ENCODE measurements at regions not wholly inside any gene's neighbourhood (a gene's known extent, or its start where the extent isn't known, plus 50 kb on each side); places are given as distances from the start of the nearest gene placed in this dataset.

GRCh38 chr20:52748285-52748932 is 223.7 kb upstream of the TSHZ2 start:
- H3K9me3 ChIP-seq: no peaks in the 10 kb centered on the region
- peaks cover 0 to 7% (median 0%) of the 10 kb centered on the region in 4 donors for H3K4me1 ChIP-seq
- no peak overlapping the region for H3K4me3 ChIP-seq
- WGBS, 2 donors: 54 to 69% methylated on average over 12 of the region's 12 CpGs
- TF ChIP-seq EP300 (IDR thresholded peaks at IDR 0.05) (peak in 1 of 2 donors; percentile 29), CTCF (IDR thresholded peaks at IDR 0.05) (no peak)
- DNase-seq (ENCODE audit: low spot score in 2 of 2): no peak
- H3K36me3 ChIP-seq: no peaks in the 10 kb centered on the region
- H3K27me3 ChIP-seq: no peaks in the 10 kb centered on the region
- H3K27ac ChIP-seq: peak overlapping the region in 1 of 4 donors; percentile 59

DNA sequence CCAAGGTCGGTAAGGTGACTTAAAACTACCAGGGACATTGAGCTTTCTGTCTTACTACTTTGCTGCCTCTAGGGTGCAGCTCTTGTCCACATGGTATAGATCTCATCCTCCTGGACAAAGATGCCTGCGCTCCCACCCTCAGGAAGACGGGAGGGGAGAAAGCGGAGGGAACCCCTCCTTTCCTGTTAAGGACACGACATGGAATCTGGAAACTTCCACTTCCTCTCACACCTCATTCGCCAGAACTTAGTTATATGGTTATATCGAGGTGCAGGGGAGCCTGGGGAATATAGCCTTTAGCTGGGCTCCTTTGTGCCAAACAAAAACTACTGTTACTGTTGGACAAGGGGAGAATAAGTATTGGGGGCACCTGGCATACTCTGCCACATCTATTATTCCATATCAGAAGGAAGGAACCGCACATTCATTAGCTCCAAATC is 224.3 kb upstream of the TSHZ2 start:
- WGBS, 2 donors: 59 to 68% methylated on average over 8 of the region's 8 CpGs
- no peaks in the 10 kb centered on the region for H3K9me3 ChIP-seq
- H3K27ac ChIP-seq: peak overlapping the region in 1 of 4 donors; percentile 59

DNA sequence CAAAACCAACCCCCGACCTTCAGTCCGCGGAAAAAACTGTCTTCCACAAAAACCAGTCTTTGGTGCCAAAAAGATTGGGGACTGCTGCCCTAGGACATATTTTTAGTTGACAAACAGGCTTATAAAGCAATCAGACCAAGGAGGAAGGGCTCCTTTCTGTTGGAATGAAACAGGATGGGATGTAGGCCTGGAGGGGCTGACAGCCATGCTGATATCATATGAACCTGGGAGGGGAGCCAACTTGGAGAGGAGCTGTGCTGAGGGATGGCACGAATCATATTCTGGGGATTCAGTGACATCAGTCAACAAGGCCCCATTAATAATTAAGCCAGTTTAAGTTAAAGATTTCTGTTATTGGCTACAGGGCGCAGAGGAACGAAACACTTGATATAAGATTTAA is 225.4 kb upstream of the TSHZ2 start:
- DNase-seq (ENCODE audit: low spot score in 2 of 2): no peak
- TF ChIP-seq CTCF (IDR thresholded peaks at IDR 0.05): no peak
- no peak for TF ChIP-seq EP300 (IDR thresholded peaks at IDR 0.05)
- TF ChIP-seq POLR2A (IDR thresholded peaks at IDR 0.05): no peak
- Histone ChIP-seq H3K4me1 (peaks cover 0 to 7% (median 0%) of the 10 kb centered on the region in 4 donors), H3K4me3 (no peak overlapping the region), H3K27me3 (no peaks in the 10 kb centered on the region), H3K27ac (no peak overlapping the region), H3K36me3 (no peaks in the 10 kb centered on the region), H3K9me3 (no peaks in the 10 kb centered on the region)
- WGBS, 2 donors: 90 to 93% methylated on average over 6 of the region's 6 CpGs

More for the DNA sequence above, 224.3 kb upstream of the TSHZ2 start:
- Histone ChIP-seq H3K36me3 (no peaks in the 10 kb centered on the region), H3K4me1 (peaks cover 0 to 7% (median 0%) of the 10 kb centered on the region in 4 donors), H3K4me3 (no peak overlapping the region), H3K27me3 (no peaks in the 10 kb centered on the region)
- no peak for TF ChIP-seq CTCF (IDR thresholded peaks at IDR 0.05)
- no peak for TF ChIP-seq POLR2A (IDR thresholded peaks at IDR 0.05)
- TF ChIP-seq EP300 (IDR thresholded peaks at IDR 0.05): no peak
- DNase-seq (ENCODE audit: low spot score in 2 of 2): no peak

DNA sequence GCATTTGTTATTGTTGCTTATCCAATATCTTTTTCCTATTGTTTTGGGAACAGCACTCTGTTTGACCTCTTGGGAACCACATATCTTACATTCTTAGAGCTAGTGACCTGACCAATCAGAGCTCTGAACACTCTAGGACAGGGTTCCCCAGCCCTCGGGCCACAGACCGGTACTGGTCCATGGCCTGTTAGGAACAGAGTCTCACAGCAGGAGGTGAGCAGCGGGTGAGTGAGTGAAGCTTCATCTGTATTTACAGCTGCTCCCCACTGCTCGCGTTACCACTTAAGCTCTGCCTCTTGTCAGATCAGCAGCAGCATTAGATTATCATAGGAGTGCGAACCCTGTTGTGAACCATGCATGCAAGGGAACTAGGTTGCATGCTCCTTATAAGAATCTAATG is 226.0 kb upstream of the TSHZ2 start:
- no peaks in the 10 kb centered on the region for H3K36me3 ChIP-seq
- no peaks in the 10 kb centered on the region for H3K27me3 ChIP-seq
- H3K4me1 ChIP-seq: peaks cover 0 to 7% (median 0%) of the 10 kb centered on the region in 4 donors

More for the DNA sequence above, 226.0 kb upstream of the TSHZ2 start:
- DNase-seq (ENCODE audit: low spot score in 2 of 2): no peak
- Histone ChIP-seq H3K9me3 (no peaks in the 10 kb centered on the region), H3K4me3 (no peak overlapping the region), H3K27ac (no peak overlapping the region)
- 78 to 94% methylated on average over 6 of the region's 6 CpGs for WGBS, 2 donors
- no peak for TF ChIP-seq POLR2A (IDR thresholded peaks at IDR 0.05)
- no peak for TF ChIP-seq EP300 (IDR thresholded peaks at IDR 0.05)
- TF ChIP-seq CTCF (IDR thresholded peaks at IDR 0.05): no peak

All from tibial nerve (tissue), 4 donors.